Kidney epithelial cell (primary cell): ENCODE measurements at regions not wholly inside any gene's neighbourhood (a gene's known extent, or its start where the extent isn't known, plus 50 kb on each side); places are given as distances from the start of the nearest gene placed in this dataset.

Experiments
- DNase-seq: peaks from one replicate; pipeline ENCODE4 v3.0.0-alpha.2; 2010; ENCODE audit warnings: low read depth
- H3K27me3 ChIP-seq: 2 replicates; pipeline ENCODE4 v1.6.0; 2011; ENCODE audit warnings: low read length; ENCODE audit not compliant: control insufficient read depth, insufficient read depth
- H3K36me3 ChIP-seq: 2 replicates; pipeline ENCODE4 v1.5.1; 2011; ENCODE audit warnings: low read length; ENCODE audit not compliant: control insufficient read depth, insufficient read depth
- H3K4me3 ChIP-seq: 2 replicates; pipeline ENCODE4 v1.5.1; 2011; ENCODE audit warnings: low read depth, mild to moderate bottlenecking, control low read depth, low read length
- TF ChIP-seq, protein P1 (sequence below): IDR thresholded peaks from 2 replicates; pipeline ENCODE4 v1.5.1; 2011; ENCODE audit warnings: mild to moderate bottlenecking, moderate library complexity, low read length, control low read depth, inconsistent platforms; ENCODE audit not compliant: insufficient read depth, poor library complexity, severe bottlenecking

DNA sequence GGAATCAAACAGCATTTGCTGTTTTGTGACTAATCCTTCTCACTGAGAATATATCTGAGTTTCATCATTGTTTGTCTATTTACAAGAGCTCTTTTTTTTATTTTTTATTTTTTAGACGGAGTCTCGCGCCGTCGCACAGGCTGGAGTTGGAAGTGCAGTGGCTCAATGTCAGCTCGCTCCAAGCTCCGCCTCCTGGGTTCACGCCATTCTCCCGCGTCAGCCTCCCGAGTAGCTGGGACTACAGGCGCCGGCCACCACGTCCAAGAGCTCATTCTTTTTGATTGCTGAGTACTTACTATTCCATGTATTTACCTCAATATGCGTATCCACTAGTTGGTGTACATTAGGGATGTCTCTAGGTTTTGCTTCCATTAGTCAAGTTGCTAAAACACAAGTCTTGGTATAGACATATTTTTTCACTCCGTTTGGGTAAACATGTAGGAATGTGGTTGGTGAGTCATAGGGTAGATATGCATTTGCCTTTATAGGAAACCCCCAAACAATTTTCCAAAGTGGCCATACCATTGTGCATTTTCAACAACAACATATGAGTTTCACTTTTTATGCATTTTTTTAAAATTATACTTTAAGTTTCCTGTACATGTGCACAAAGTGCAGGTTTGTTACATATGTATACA is 1005.0 kb upstream of the CDH10 start:
- H3K36me3 ChIP-seq, result no peaks in the 10 kb centered on the region
- no peak overlapping the region for H3K4me3 ChIP-seq
- no peak for DNase-seq
- TF ChIP-seq, protein P1, sequence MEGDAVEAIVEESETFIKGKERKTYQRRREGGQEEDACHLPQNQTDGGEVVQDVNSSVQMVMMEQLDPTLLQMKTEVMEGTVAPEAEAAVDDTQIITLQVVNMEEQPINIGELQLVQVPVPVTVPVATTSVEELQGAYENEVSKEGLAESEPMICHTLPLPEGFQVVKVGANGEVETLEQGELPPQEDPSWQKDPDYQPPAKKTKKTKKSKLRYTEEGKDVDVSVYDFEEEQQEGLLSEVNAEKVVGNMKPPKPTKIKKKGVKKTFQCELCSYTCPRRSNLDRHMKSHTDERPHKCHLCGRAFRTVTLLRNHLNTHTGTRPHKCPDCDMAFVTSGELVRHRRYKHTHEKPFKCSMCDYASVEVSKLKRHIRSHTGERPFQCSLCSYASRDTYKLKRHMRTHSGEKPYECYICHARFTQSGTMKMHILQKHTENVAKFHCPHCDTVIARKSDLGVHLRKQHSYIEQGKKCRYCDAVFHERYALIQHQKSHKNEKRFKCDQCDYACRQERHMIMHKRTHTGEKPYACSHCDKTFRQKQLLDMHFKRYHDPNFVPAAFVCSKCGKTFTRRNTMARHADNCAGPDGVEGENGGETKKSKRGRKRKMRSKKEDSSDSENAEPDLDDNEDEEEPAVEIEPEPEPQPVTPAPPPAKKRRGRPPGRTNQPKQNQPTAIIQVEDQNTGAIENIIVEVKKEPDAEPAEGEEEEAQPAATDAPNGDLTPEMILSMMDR, result no peak
- no peaks in the 10 kb centered on the region for H3K27me3 ChIP-seq

GRCh38 chr5:25646421-25647341 is 1001.9 kb upstream of the CDH10 start:
- DNase-seq, result no peak
- H3K27me3 ChIP-seq, result no peaks in the 10 kb centered on the region
- H3K4me3 ChIP-seq, result no peak overlapping the region
- TF ChIP-seq, protein P1, result no peak
- no peaks in the 10 kb centered on the region for H3K36me3 ChIP-seq

DNA sequence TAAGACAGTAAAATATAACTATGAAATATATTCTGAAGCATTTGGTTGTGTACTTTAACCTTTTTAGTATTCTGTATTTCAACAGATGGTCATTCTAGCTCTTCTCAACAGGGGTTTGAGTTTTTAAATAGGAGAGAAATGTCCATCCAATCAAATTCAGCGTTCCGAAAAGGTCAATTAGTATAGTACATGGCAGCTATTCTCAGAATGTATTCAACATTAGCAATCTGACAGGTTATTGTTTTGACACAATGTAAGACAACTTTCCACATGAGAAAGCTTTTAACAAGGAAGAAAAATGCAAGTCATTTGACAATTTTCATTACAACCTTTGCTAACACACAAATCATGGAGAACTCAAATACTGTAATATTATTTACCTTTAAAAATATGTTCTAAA is 996.3 kb upstream of the CDH10 start:
- no peak overlapping the region for H3K4me3 ChIP-seq
- H3K27me3 ChIP-seq, result no peaks in the 10 kb centered on the region
- no peaks in the 10 kb centered on the region for H3K36me3 ChIP-seq
- DNase-seq, result no peak
- TF ChIP-seq, protein P1, result no peak

- Histone ChIP-seq H3K27me3 (no peaks in the 10 kb centered on the region), H3K4me3 (no peak overlapping the region), H3K36me3 (no peaks in the 10 kb centered on the region)
- TF ChIP-seq, protein P1, result no peak
- no peak for DNase-seq
These were observed 974.5 kb upstream of the CDH10 start for GRCh38 chr5:25619273-25619672.

- TF ChIP-seq, protein P1, result no peak
- no peak for DNase-seq
- no peaks in the 10 kb centered on the region for H3K27me3 ChIP-seq
These were observed 974.0 kb upstream of the CDH10 start for GRCh38 chr5:25618821-25619220.

DNA sequence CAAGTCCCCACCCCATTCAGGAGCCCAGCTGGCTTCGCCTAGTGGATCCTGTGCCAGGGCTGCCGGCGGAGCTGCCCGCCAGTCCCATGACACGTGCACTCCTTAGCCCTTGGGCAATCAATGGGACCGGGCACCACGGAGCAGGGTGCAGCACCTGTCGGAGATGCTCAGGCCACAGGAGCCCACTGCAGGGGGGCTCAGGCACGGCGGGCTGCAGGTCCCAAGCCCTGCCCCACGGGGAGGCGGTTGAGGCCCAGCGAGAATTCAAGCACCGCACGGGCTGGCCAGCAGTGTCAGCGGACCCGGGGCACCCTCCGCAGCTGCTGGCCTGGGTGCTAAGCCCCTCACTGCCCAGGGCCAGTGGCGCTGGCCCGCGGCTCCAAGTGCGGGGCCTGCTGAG is 969.7 kb upstream of the CDH10 start:
- TF ChIP-seq, protein P1, result no peak
- no peak for DNase-seq

More at GRCh38 chr5:25618821-25619220, 974.0 kb upstream of the CDH10 start:
- H3K4me3 ChIP-seq, result no peak overlapping the region
- no peaks in the 10 kb centered on the region for H3K36me3 ChIP-seq

More for the DNA sequence above, 969.7 kb upstream of the CDH10 start:
- no peaks in the 10 kb centered on the region for H3K27me3 ChIP-seq
- no peaks in the 10 kb centered on the region for H3K36me3 ChIP-seq
- H3K4me3 ChIP-seq, result no peak overlapping the region
